Urinary bladder (tissue), 3 donors: ENCODE measurements at regions not wholly inside any gene's neighbourhood (a gene's known extent, or its start where the extent isn't known, plus 50 kb on each side); places are given as distances from the start of the nearest gene placed in this dataset.

Experiments
- DNase-seq: peaks from one replicate; pipeline ENCODE4 v3.0.0-alpha.2; 2015; ENCODE audit errors: extremely low spot score
- H3K27ac ChIP-seq: one replicate; pipeline ENCODE4 v1.5.1; 2013; ENCODE audit warnings: low read depth, mild to moderate bottlenecking, moderate library complexity
- H3K36me3 ChIP-seq: one replicate; pipeline ENCODE4 v1.6.1; 2013; ENCODE audit warnings: mild to moderate bottlenecking, moderate library complexity; ENCODE audit not compliant: insufficient read depth
- H3K4me1 ChIP-seq: one replicate; pipeline ENCODE4 v1.6.1; 2013; ENCODE audit warnings: mild to moderate bottlenecking, moderate library complexity; ENCODE audit not compliant: insufficient read depth
- H3K4me3 ChIP-seq: one replicate; pipeline ENCODE4 v1.5.1; 2013; ENCODE audit warnings: low read depth, low read length
- WGBS: extraction: QIAGEN DNeasy Blood & Tissue Kit; methylation state at CpG from one replicate; pipeline ENCODE4 v1.1.7; 2013; 5-methylcytosine and 5-hydroxymethylcytosine counted together
- donor health status: healthy with polysubstance abuse.
- donor health status: healthy.

GRCh38 chr4:140809676-140810075 is 53.5 kb upstream of the TBC1D9 start:
- no peak for DNase-seq
- 70% methylated on average over 6 of the region's 6 CpGs for WGBS
- Histone ChIP-seq H3K4me3 (no peak overlapping the region), H3K4me1 (no peaks in the 10 kb centered on the region), H3K27ac (no peak overlapping the region), H3K36me3 (no peaks in the 10 kb centered on the region)

- DNase-seq: no peak
- 68% methylated on average over 7 of the region's 7 CpGs for WGBS
- Histone ChIP-seq H3K4me1 (no peaks in the 10 kb centered on the region), H3K36me3 (no peaks in the 10 kb centered on the region), H3K27ac (no peak overlapping the region), H3K4me3 (no peak overlapping the region)
Measured at GRCh38 chr4:140808256-140808655, 52.1 kb upstream of the TBC1D9 start.

- DNase-seq: peak; percentile 63
- no peaks in the 10 kb centered on the region for H3K4me1 ChIP-seq
- H3K27ac ChIP-seq: no peak overlapping the region
- WGBS: 40% methylated on average over 6 of the region's 6 CpGs
- no peak overlapping the region for H3K4me3 ChIP-seq
- H3K36me3 ChIP-seq: no peaks in the 10 kb centered on the region
Measured at GRCh38 chr4:140807491-140808252, 51.5 kb upstream of the TBC1D9 start.

GRCh38 chr4:140806163-140806562 is 50.0 kb upstream of the TBC1D9 start:
- DNase-seq: no peak
- Histone ChIP-seq H3K4me3 (no peak overlapping the region), H3K4me1 (no peaks in the 10 kb centered on the region), H3K27ac (no peak overlapping the region), H3K36me3 (no peaks in the 10 kb centered on the region)
- WGBS: 93% methylated on average over 4 of the region's 4 CpGs
